Left hindlimb (tissue), 1 donor: ENCODE measurements at regions not wholly inside any gene's neighbourhood (a gene's known extent, or its start where the extent isn't known, plus 50 kb on each side); places are given as distances from the start of the nearest gene placed in this dataset.

Experiments used
- DNase-seq: peaks from one replicate; pipeline ENCODE4 v3.0.0-alpha.2; 2018

- no peak for DNase-seq
Observed at GRCh38 chr10:3537518-3537917, 247.5 kb downstream of the KLF6 start.

- no peak for DNase-seq
Observed at GRCh38 chr10:3535001-3535400, 250.0 kb downstream of the KLF6 start.

GRCh38 chr10:3534433-3534832 lies 250.6 kb downstream of the KLF6 start:
- no peak for DNase-seq

GRCh38 chr10:3533296-3533695 lies 251.7 kb downstream of the KLF6 start:
- DNase-seq: no peak

GRCh38 chr10:3532644-3533043 lies 252.4 kb downstream of the KLF6 start:
- no peak for DNase-seq

- DNase-seq: no peak
Observed at GRCh38 chr10:3531670-3532069, 253.3 kb downstream of the KLF6 start.

GRCh38 chr10:3530783-3531645 lies 254.0 kb downstream of the KLF6 start:
- no peak for DNase-seq

- no peak for DNase-seq
Observed at GRCh38 chr10:3530346-3530745, 254.7 kb downstream of the KLF6 start.

- no peak for DNase-seq
Observed at GRCh38 chr10:3529691-3530090, 255.3 kb downstream of the KLF6 start.

- no peak for DNase-seq
Observed at GRCh38 chr10:3528823-3529403, 256.1 kb downstream of the KLF6 start.

- DNase-seq: no peak
Observed at GRCh38 chr10:3528271-3528670, 256.7 kb downstream of the KLF6 start.

GRCh38 chr10:3527869-3528268 lies 257.1 kb downstream of the KLF6 start:
- DNase-seq: no peak

GRCh38 chr10:3526727-3527501 lies 258.1 kb downstream of the KLF6 start:
- no peak for DNase-seq

- DNase-seq: no peak
Observed at GRCh38 chr10:3525832-3526449, 259.1 kb downstream of the KLF6 start.

GRCh38 chr10:3524086-3524960 lies 260.7 kb downstream of the KLF6 start:
- no peak for DNase-seq

GRCh38 chr10:3523309-3524050 lies 261.5 kb downstream of the KLF6 start:
- no peak for DNase-seq

- no peak for DNase-seq
Observed at GRCh38 chr10:3516923-3517255, 268.1 kb downstream of the KLF6 start.

- DNase-seq: no peak
Observed at GRCh38 chr10:3516234-3516922, 268.6 kb downstream of the KLF6 start.

GRCh38 chr10:3514691-3515090 lies 270.3 kb downstream of the KLF6 start:
- DNase-seq: no peak

GRCh38 chr10:3512263-3512662 lies 272.7 kb downstream of the KLF6 start:
- DNase-seq: no peak

GRCh38 chr10:3511483-3511882 lies 273.5 kb downstream of the KLF6 start:
- no peak for DNase-seq
